Sigmoid colon (tissue), 3 donors: ENCODE measurements at regions not wholly inside any gene's neighbourhood (a gene's known extent, or its start where the extent isn't known, plus 50 kb on each side); places are given as distances from the start of the nearest gene placed in this dataset.

Experiments used
- CTCF ChIP-seq, 4 experiments: fragments of 450-650 bp in 3 of 4; fragments of 200-600 bp in 1 of 4; IDR thresholded peaks; one replicate each; pipeline ENCODE4 v1.5.1; 2016 to 2019; ENCODE audit warnings: antibody characterized with exemption in 4 of 4, mild to moderate bottlenecking in 3 of 4, moderate library complexity in 2 of 4
- POLR2A ChIP-seq, 2 donors: fragments of 450-650 bp; IDR thresholded peaks; one replicate each; pipeline ENCODE4 v1.6.1; 2016; ENCODE audit warnings: antibody characterized with exemption in 2 of 2, mild to moderate bottlenecking in 2 of 2, moderate library complexity in 2 of 2

DNA sequence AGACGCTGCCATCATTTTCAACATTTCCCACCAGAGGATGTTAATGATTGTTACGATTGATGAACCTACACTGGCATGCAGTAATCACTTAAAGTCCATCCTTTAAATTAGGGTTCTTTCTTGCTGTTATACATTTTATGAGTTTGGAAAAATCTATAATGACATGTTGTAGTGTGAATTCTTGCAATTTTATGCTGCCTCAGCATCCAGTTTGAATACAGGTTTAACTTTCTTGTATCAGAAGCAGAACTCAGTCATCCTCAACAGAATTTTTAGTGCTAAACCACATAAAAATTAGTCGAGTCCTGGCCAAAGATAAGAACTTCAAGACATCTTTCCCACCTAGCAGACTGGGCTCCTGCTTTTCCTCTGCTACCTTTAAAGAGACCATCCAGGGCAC, 303.3 kb downstream of the NUP35 start:
- TF ChIP-seq CTCF (IDR thresholded peaks at IDR 0.05) = no peak
- TF ChIP-seq POLR2A (IDR thresholded peaks at IDR 0.05) = no peak
